Kidney capillary endothelial cell (primary cell): ENCODE measurements at regions not wholly inside any gene's neighbourhood (a gene's known extent, or its start where the extent isn't known, plus 50 kb on each side); places are given as distances from the start of the nearest gene placed in this dataset.
"Not testable (repeated sequence)": the region's sequence is repeated elsewhere in the genome, so short reads cannot be mapped to it uniquely, and the experiment has no call there.

Experiments used
- DNase-seq: peaks from one replicate; pipeline ENCODE4 v3.0.0-alpha.2; 2018; ENCODE audit warnings: low spot score

DNA sequence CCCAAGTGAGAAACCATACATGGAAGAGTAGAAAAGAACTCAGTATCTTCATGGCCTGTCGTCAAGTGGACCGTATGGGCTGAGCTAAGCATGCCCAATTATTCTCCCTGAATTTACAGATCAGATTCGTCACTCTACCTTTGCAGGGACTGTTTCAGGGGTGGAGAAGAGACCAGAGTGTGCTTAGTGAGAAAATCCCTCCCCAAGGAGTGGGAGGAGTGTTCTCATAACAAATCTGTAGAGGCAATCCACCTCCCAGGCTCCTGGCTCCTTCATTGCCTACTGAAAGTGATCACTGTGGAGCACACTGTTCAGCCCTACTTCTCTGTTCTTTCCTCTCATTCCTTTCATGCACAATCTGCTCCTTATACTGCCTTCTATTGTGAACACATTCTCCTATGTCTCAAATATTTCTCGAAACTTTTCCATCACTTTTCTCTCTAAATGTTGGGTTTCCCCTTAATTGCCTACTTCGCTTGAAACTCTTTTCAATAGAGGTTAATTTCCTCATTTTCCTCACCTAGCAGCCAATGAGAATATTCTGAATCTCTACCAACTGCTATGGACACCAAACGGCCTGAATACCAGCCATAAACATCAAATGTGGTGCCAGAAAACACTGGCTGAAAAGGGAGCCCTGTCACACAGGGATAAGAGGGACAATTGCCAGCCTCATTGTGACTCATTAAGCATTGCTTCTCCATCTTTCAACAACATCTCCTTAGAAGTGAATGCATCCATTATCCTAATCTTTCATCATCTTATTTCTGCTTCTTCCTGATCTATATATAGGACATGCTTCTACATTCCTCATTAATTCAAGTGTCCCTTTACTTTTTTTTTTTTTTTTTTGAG, 398.3 kb downstream of the UTRN start:
- DNase-seq: no peak

DNA sequence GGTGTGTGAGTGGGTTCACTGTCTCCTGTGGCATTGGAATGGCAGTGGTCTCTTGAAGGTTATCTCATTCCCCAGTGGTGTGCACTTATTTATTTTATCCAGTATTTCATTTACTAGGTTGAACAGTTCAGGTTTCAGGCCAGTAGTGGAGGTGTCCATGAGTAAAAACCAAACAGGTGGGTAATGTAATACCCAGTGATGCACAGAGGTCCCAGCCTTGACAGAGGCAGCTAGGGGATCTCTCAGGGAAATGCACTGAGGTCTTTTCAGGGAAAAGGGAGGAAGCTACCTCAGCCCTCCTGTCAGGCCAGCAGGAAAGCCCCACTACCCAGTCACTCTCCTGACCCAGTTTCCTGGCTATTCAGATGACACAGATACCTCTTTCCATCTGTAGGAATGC, 403.6 kb downstream of the UTRN start:
- no peak for DNase-seq

GRCh38 chr6:144689503-144690040, 404.4 kb downstream of the UTRN start:
- DNase-seq: no peak

DNA sequence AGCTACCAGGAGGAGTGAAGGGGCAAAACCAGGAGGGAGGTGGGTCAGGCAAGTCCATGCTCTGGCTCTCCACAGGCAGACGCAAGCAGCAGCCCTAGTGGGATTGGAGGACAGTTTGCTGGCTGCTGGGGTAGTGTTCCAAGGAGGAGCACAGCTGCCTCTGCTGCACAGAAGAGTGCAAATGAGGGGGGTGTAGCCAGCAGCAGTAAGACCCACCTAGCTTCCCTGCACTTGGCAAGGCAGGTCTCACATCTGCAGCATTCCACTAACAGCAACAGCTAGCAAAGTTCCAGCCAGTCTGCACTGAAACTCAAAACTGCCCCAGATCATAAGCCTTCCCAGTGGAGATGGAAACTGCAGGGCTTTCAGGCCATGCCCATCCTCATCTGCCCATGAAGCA, 405.0 kb downstream of the UTRN start:
- DNase-seq: no peak

DNA sequence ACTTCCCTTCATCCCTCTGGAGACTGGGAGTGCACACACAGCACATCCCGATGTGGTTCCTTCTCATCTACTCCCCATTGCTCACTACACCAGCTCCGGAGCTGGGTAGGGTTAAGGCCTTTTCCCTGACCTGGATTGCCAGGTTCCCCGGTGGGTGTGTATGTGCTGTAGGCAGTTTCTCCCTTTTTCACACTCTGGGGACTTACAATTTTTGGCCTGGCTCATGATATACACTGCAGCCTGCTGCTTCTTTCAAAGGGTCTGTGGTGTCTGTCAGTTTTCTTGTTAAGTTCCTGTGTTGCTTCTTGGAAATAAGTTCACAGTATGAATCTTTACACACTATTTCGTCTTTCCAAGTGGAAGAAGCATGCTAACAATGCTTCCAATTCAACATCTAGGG, 405.5 kb downstream of the UTRN start:
- DNase-seq: no peak

DNA sequence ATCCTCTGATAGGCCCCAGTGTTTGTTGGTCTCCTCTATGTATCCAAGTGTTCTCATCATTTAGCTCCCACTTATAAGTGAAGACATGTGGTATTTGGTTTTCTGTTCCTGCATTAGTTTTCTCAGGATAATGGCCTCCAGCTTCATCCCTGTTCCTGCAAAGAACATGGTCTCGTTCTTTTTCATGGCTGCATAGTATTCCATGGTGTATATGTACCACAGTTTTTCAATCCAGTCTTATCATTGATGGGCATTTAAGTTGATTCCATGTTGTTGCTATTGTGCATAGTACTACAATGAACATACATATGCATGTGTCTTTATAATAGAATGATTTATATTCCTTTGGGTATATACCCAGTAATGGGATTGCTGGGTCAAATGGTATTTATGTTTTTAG, 406.9 kb downstream of the UTRN start:
- not testable (repeated sequence) for DNase-seq

DNA sequence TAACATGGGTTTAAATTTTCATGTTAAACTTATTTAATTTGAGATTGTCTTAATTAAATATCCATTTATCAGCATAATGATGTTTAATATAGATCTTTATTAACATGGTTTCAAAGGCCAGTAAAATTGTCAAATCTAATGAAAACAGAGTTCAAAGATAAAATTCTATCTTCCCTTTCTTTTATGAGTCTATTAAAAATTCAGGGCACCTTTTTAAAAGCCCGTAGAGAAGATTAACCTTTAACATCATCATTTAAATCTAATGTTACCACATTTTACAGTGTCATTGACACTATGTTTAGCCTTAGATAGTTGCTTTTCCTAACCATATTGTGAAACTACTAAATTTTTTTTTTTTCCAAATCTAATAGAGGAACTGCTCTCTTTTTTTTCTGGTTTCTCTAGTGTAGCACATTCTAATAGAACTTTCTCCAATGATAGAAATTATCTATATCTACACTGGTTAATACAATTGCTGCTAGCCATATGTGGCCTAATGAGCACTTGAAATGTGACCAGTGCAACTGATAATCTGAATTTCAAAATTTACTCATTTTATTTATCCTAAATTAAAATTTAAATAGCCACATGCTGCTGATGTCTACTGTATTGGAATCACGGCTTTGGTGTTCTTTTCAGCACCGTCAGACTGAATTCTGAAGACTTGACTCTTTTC, 410.9 kb downstream of the UTRN start:
- no peak for DNase-seq

GRCh38 chr6:144696610-144697368, 411.7 kb downstream of the UTRN start:
- no peak for DNase-seq

DNA sequence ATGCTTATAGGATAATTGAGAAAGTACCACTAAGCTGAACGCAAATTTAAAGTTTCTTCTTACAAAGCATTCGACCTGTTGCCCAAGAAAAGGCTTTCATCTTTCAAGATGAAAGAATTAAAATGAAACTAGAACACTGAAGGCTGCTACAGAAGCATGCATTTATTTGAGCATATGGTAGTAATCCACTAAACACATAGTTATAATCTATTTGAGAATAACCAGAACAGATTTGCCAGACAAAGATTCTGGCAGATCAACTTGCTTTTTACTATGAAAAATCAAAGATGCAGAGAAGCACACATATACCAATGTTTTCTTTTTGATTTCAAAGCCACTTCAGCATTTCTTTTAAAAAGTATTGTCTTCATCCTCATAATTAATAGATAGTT, 412.2 kb downstream of the UTRN start:
- no peak for DNase-seq

- DNase-seq: no peak
Observed at GRCh38 chr6:144697801-144698200, 412.7 kb downstream of the UTRN start.

- no peak for DNase-seq
Observed at GRCh38 chr6:144702781-144703180, 417.6 kb downstream of the UTRN start.

- DNase-seq: peak; percentile 82
Observed at GRCh38 chr6:144710207-144710606, 425.1 kb downstream of the UTRN start.

DNA sequence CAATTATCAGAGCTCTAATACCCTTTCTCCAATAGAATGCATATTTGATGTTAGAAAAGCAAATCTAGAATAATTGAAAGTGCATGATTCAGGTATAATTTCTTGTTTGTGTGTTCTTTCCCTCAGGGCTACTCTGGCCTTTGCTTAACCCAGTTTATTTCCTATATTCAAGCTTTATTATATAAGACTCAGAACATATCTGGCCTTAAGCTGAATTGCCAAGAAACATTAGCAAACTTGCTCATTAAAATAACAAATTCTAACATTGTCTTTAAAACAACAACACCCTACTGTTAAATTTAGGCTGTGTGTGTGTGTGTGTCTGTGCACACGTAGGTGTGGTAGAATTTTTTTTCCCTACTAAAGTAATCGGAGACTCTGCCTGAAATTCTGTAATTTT, 426.5 kb downstream of the UTRN start:
- DNase-seq: no peak

GRCh38 chr6:144712541-144712940, 427.4 kb downstream of the UTRN start:
- no peak for DNase-seq

DNA sequence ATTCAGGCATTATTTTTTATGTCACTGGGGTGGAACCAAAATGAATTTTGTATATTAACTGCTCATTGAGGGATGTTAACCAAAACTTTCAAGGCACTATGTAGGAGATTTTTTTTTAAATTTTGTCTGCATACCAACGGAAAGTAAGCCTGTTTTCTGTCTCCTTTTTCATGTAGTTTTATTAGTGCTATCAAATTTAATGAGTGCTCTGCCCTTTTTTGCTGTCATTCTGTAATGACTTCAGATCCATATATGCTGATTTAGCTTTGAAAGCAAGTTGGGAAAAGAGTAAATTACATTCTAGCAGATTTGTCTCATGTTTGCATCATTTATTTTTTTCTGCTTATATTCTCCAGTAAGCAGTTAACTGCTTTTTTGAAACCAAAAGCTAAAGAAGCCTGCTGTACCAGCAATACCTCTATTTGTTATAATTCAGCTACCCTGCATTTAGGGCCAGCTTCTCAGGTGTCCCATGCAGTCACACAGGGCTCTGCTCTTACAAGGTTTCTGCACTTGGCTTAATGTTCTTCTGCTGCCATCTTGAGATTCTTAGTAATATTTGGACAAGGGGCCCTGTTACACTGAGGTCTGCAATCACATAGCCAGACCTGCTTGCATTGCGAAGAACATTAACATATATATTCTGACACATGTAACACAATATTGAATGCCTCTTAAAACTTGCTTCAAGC, 429.0 kb downstream of the UTRN start:
- DNase-seq: no peak

- DNase-seq: peak; percentile 36
Observed at GRCh38 chr6:144715344-144715743, 430.2 kb downstream of the UTRN start.

GRCh38 chr6:144718431-144718830, 433.3 kb downstream of the UTRN start:
- DNase-seq: no peak

- no peak for DNase-seq
Observed at GRCh38 chr6:144721232-144721631, 436.1 kb downstream of the UTRN start.

- no peak for DNase-seq
Observed at GRCh38 chr6:144722154-144722737, 437.1 kb downstream of the UTRN start.

GRCh38 chr6:144722925-144723324, 437.8 kb downstream of the UTRN start:
- no peak for DNase-seq

GRCh38 chr6:144723431-144723830, 438.3 kb downstream of the UTRN start:
- DNase-seq: no peak

DNA sequence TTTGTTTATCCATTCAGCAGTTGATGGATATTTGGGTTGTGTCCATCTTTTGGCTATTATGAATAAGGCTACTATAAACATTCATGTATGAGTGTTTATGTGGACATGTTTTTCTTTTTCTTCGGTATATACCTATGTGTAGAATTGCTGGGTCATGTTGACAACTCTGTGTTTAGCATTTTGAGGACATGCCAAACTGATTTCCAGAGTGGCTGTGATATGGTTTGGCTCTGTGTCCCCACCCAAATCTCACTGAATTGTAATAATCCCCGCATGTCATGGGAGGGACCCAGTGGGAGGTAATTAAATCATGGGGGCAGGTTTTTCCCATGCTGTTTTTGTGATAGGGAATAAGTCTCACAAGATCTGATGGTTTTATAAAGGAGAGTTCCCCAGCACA, 439.7 kb downstream of the UTRN start:
- DNase-seq: no peak
